Neural progenitor cell (in vitro differentiated cells): ENCODE measurements at regions not wholly inside any gene's neighbourhood (a gene's known extent, or its start where the extent isn't known, plus 50 kb on each side); places are given as distances from the start of the nearest gene placed in this dataset.

Experiments used
- CTCF ChIP-seq: fragments of 200-600 bp; sonication (generic); IDR thresholded peaks from 2 replicates; pipeline ENCODE4 v1.5.1; 2017; ENCODE audit warnings: antibody characterized with exemption, mild to moderate bottlenecking
- EZH2phosphoT487 ChIP-seq: fragments of 200-600 bp; sonication (generic); IDR thresholded peaks from 2 replicates; pipeline ENCODE4 v1.6.1; 2017; ENCODE audit warnings: antibody characterized with exemption

DNA sequence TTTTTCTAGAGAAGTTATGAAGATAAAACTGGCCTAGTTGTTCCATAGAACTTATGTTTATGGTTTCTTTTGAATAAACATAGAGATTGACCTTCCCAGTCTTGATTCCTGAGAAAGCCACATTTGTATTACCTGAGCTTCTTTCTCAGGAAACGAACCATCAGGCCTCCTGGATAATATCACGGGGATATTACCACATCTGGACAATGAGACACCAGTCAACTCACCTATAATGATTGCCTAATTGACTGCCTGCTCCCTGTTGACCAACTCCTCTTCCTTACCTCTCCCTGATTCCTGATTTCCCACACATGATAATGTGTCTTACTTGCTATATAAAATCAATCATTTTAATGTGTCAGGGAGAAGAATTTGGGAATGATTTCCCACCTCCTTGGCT is 822.7 kb downstream of the LRFN5 start:
- no peak for TF ChIP-seq CTCF
- no peak for TF ChIP-seq EZH2phosphoT487
